Stimulated activated CD4-positive, alpha-beta T cell treated with anti-CD3 and anti-CD28 coated beads, TNF-alpha, amount 100 ng/mL, for 1 hour (primary cell): ENCODE measurements at regions not wholly inside any gene's neighbourhood (a gene's known extent, or its start where the extent isn't known, plus 50 kb on each side); places are given as distances from the start of the nearest gene placed in this dataset.

ENCODE experiments used
- DNase-seq, 3 donors: peaks; one replicate each; pipeline ENCODE4 v3.0.0-alpha.2; 2020; ENCODE audit warnings: low read depth in 3 of 3, low spot score in 1 of 3

DNA sequence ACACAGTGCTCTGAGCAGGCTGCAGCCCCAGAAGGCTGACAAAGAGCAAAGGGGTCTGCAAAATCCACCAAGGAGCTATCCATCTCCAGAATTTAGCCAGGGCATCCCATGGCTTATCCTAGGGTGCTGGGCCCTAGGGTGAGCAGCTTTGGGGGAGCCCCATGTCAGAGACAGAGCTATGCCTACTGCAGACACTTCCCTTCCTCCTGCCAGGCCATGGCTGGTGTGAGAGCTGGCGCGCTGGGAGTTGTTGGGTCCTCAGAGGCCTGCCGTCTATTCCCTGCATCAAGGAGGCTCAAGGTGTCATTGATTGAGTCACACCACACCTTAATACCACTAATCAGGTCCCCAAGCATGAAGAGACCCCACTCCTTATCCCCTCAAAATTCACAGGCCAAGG is 85.3 kb upstream of the TP53I11 start:
- no peak for DNase-seq

- no peak for DNase-seq
Measured at GRCh38 chr11:45036733-45037132, 86.0 kb upstream of the TP53I11 start.

GRCh38 chr11:45037434-45038005 is 86.8 kb upstream of the TP53I11 start:
- no peak for DNase-seq

GRCh38 chr11:45038923-45039322 is 88.2 kb upstream of the TP53I11 start:
- DNase-seq = no peak

DNA sequence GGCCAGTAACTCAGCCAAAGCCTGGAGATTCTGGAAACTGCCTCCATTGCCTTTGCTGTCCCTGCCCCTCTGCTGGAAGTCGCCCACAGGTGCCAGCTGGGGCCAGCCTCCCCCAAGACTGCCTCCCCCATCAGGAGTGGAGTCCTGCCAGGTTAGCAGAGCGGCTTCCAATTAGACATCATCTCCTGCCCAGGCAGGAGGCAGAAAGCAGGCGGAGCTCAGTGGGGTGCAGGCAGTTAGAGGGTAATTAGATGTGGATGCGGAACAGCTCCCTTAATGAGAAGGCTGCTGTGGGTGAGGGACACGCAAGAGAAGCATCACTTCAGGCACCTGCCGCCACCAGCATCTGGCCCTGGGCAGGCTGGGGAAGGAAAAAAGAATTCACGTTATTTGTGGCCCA is 90.9 kb upstream of the TP53I11 start:
- no peak for DNase-seq

GRCh38 chr11:45042560-45042959 is 91.9 kb upstream of the TP53I11 start:
- no peak for DNase-seq

GRCh38 chr11:45043755-45044475 is 93.2 kb upstream of the TP53I11 start:
- DNase-seq = no peak

DNA sequence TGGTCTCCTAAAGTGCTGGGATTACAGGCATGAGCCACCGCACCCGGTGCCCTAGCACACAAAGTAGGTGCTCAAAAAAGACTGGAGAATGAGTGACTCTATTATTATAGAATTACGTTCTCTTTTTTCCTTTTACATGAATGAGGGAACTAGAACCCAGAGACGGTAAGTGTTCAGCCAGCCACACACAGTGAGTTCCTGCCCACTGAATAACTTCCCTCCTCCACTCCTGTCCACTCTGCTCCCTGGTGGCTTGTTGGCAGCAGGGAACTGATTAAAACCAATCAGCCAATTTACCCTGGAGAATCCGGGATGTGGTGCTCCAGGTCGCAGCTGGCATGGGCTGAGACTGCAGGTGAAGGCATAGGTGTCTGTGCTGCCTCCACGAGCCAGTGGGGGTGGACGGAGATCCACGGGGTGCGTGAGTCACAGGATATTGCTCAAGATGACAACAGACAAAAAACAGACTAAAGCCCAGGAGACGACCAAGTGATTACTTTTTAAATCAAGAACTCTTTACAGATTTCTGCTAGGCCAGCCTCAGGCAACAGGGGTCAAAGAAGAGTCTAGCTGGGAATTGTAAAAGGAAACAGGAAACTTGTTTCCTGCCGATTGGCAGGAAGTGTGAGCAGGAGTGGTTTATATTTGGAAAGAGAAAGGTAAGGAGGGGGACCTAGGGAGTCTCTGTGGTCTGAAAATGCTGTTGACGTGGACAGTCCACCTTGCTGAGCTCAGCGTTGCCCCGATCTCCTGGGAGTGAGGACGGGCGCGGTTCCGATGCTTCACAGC is 95.2 kb upstream of the TP53I11 start:
- DNase-seq = no peak

DNA sequence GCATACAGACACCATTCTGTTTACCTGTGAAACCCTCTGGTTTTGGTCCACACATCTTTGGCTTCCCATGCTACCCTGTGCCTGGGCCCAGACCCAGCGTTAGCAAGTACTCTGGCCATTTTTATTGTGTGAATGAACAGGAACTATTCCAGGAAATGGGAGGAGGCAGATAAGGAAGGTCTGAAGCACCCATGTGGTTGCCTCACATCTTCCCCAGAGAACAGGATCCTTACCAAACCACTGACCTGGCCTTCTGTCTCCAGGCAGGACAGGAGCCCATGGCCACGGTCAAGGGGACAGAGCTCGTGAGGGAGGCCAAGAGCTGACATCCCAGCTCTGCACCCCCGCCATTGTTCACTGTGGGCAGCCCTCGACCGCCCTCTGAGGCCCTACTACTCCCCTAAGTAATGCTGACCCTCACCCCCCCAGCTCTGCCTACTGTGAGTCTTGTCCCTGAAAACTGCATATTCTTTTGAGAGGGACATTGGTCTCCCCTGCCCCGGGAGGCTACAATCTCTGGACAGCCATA is 97.7 kb upstream of the TP53I11 start:
- no peak for DNase-seq

GRCh38 chr11:45048870-45049691 is 97.4 kb upstream of the PRDM11 start:
- no peak for DNase-seq

DNA sequence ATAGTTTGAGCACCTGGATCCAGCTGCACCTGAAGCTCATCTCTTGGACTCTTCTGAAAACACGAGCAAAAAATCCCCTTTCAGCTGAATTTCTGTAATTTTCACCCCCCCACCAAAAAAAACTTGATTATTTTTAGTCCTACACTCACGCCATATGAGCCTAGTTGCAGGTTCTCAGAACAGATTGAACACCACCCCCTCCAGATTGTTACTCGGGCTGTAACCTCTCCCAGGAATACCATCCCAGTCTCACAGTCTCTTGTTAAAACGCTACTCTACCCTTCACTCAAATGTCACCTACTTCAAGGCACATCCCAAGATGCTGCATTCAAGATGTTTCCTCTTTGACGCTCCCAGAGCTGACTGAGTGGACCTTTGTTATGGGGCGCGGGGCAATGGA is 96.3 kb upstream of the PRDM11 start:
- DNase-seq = no peak

DNA sequence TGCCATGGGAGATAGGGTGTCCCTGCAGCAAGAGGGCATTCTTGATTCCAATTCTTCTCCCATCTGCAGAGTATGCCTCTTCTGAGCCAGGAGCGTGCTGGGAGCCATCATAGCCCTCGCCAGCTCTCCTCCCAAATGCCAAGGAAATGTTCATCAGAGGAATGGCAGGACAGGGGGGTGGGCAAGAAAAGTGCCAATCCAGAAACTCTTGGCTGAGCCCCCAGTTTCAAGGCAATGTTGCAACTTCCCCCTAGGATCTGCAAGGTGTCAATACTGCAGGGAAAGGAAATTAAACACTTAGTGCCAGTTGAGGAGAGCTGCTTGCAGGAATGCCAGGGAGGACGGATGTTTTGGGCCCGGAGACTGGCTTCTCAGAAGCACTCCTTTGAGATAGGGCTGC is 94.8 kb upstream of the PRDM11 start:
- DNase-seq = no peak

DNA sequence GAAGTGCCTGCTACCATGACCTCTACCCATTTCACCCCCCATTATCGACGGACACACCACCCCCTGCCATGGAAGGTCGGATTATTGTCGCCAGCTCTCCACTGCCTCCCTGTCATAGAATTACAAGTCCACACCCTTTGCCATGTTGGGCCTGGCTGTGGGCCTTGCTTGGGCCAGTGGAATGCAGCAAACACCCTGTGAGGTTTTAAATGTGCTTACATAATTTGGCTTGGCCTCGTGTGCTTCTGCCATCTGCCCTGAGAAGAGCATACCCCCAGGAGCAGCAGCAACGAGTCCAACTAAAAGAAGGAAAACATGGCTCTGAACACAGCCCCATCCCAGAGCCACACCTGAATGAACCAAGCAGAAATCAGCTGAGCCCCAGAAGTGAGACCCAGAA is 94.1 kb upstream of the PRDM11 start:
- no peak for DNase-seq

- DNase-seq = no peak
Measured at GRCh38 chr11:45053736-45054446, 92.5 kb upstream of the PRDM11 start.

- no peak for DNase-seq
Measured at GRCh38 chr11:45054956-45055355, 91.5 kb upstream of the PRDM11 start.

GRCh38 chr11:45056529-45056928 is 89.9 kb upstream of the PRDM11 start:
- no peak for DNase-seq

- no peak for DNase-seq
Measured at GRCh38 chr11:45057938-45058646, 88.3 kb upstream of the PRDM11 start.

- DNase-seq = no peak
Measured at GRCh38 chr11:45058647-45058950, 87.8 kb upstream of the PRDM11 start.

DNA sequence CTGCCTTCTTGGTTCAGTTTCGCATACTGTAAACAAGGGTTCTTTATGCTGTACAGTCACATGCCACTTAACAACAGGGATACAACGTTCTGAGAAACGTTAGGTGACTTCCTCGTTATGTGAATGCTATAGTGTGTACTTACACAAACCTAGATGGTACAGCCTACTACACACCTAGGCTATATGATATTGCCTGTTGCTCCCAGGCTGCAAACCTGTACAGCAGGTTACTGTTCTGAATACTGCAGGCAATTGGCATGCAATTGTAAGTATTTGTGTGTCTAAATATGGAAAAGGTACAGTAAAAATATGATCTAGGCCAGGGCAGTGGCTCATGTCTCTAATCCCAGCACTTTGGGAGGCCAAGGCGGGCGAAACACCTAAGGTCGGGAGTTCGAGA is 85.7 kb upstream of the PRDM11 start:
- DNase-seq = no peak

GRCh38 chr11:45061641-45062040 is 84.8 kb upstream of the PRDM11 start:
- no peak for DNase-seq
